NCI-H2171 treated with DMSO at 0.1 percent for 48 hours (cell line): ENCODE measurements at regions not wholly inside any gene's neighbourhood (a gene's known extent, or its start where the extent isn't known, plus 50 kb on each side); places are given as distances from the start of the nearest gene placed in this dataset.
A peak's percentile ranks its signal among the peaks of the same experiment; 100 is the strongest.
"Not testable (repeated sequence)": the region's sequence is repeated elsewhere in the genome, so short reads cannot be mapped to it uniquely, and the experiment has no call there.

ENCODE experiments used
- DNase-seq: peaks from one replicate; lab custom pipeline; 2025; lab: John Stamatoyannopoulos, UW

- DNase-seq, result no peak
Measured at GRCh38 chr20:50359607-50360217, 150.5 kb upstream of the PTPN1 start.

- DNase-seq, result no peak
Measured at GRCh38 chr20:50360218-50360672, 149.9 kb upstream of the PTPN1 start.

- DNase-seq, result no peak
Measured at GRCh38 chr20:50360921-50361320, 149.3 kb upstream of the PTPN1 start.

- not testable (repeated sequence) for DNase-seq
Measured at GRCh38 chr20:50362177-50362576, 148.0 kb upstream of the PTPN1 start.

- no peak for DNase-seq
Measured at GRCh38 chr20:50363027-50363426, 147.2 kb upstream of the PTPN1 start.

GRCh38 chr20:50363479-50363878, 146.7 kb upstream of the PTPN1 start:
- DNase-seq, result no peak

- DNase-seq, result no peak
Measured at GRCh38 chr20:50364542-50364941, 145.6 kb upstream of the PTPN1 start.

- DNase-seq, result peak; percentile 96
Measured at GRCh38 chr20:50366270-50367103, 143.7 kb upstream of the PTPN1 start.

- no peak for DNase-seq
Measured at GRCh38 chr20:50367104-50367674, 143.0 kb upstream of the PTPN1 start.

GRCh38 chr20:50367739-50368375, 142.3 kb upstream of the PTPN1 start:
- no peak for DNase-seq

- no peak for DNase-seq
Measured at GRCh38 chr20:50368386-50368785, 141.8 kb upstream of the PTPN1 start.

GRCh38 chr20:50368813-50369224, 141.4 kb upstream of the PTPN1 start:
- no peak for DNase-seq

GRCh38 chr20:50369225-50370035, 140.8 kb upstream of the PTPN1 start:
- DNase-seq, result peak; percentile 76

- no peak for DNase-seq
Measured at GRCh38 chr20:50370036-50370566, 140.1 kb upstream of the PTPN1 start.

- no peak for DNase-seq
Measured at GRCh38 chr20:50371878-50372769, 138.1 kb upstream of the PTPN1 start.

- peak; percentile 21 for DNase-seq
Measured at GRCh38 chr20:50372770-50373088, 137.5 kb upstream of the PTPN1 start.

- no peak for DNase-seq
Measured at GRCh38 chr20:50373674-50374286, 136.4 kb upstream of the PTPN1 start.

- no peak for DNase-seq
Measured at GRCh38 chr20:50374541-50375078, 135.6 kb upstream of the PTPN1 start.

- no peak for DNase-seq
Measured at GRCh38 chr20:50376179-50376887, 133.8 kb upstream of the PTPN1 start.
